Cardiac fibroblast (primary cell): ENCODE measurements at regions not wholly inside any gene's neighbourhood (a gene's known extent, or its start where the extent isn't known, plus 50 kb on each side); places are given as distances from the start of the nearest gene placed in this dataset.

Experiments used
- DNase-seq, 2 donors: peaks; one replicate each; pipeline versions ENCODE4 v3.0.0 to v3.0.0-alpha.2; 2010; ENCODE audit warnings: low read depth in 2 of 2
- H3K4me3 ChIP-seq, 2 donors: replicated peaks in 1 of 2; 1 replicate in 1 of 2; 2 replicates in 1 of 2; pipeline ENCODE4 v1.5.1; 2011; ENCODE audit warnings: low read depth in 2 of 2, low read length in 2 of 2, mild to moderate bottlenecking in 2 of 2, moderate library complexity in 1 of 2
- TF ChIP-seq, protein P1 (sequence below): IDR thresholded peaks from one replicate; pipeline ENCODE4 v1.5.1; 2011; ENCODE audit warnings: low read depth, mild to moderate bottlenecking, low read length, inconsistent platforms

DNA sequence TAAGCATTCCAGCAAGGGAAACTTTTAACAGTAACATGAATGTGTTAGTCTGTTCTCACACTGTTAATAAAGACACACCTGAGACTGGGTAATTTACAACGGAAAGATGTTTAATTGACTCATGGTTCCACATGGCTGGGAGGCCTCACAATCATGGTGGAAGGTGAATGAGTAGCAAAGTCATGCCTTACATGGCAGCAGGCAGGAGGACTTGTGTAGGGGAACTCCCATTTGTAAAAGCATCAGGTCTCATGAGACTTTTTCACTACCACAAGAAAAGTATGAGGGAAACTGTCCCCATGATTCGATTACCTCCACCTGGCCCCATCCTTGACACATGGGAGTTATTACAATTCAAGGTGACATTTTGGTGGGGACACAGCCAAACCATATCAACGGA lies 168.3 kb downstream of the PAH start:
- TF ChIP-seq, protein P1, sequence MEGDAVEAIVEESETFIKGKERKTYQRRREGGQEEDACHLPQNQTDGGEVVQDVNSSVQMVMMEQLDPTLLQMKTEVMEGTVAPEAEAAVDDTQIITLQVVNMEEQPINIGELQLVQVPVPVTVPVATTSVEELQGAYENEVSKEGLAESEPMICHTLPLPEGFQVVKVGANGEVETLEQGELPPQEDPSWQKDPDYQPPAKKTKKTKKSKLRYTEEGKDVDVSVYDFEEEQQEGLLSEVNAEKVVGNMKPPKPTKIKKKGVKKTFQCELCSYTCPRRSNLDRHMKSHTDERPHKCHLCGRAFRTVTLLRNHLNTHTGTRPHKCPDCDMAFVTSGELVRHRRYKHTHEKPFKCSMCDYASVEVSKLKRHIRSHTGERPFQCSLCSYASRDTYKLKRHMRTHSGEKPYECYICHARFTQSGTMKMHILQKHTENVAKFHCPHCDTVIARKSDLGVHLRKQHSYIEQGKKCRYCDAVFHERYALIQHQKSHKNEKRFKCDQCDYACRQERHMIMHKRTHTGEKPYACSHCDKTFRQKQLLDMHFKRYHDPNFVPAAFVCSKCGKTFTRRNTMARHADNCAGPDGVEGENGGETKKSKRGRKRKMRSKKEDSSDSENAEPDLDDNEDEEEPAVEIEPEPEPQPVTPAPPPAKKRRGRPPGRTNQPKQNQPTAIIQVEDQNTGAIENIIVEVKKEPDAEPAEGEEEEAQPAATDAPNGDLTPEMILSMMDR, result no peak
- DNase-seq, result no peak
- no peak overlapping the region for H3K4me3 ChIP-seq

DNA sequence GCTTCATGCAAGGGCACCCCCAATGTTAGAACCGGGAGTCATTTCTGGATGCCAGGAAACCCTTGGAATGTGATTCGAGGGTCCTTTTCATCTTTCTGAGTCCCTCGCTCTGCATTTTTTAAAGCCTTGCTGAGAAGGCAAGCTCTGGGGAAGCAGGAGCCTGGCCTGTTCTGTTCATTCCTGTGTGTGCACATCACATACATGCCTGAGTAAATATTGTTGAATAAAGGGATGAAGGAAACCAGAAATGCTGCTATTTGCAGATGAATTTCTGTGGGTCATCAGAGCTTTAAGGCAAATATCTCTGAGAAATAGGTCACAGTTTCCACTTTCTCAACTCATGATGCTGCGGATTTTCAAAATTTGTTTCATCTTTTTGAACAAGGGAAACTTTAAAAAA lies 170.1 kb downstream of the PAH start:
- DNase-seq, result no peak
- TF ChIP-seq, protein P1, result no peak
- H3K4me3 ChIP-seq, result no peak overlapping the region

DNA sequence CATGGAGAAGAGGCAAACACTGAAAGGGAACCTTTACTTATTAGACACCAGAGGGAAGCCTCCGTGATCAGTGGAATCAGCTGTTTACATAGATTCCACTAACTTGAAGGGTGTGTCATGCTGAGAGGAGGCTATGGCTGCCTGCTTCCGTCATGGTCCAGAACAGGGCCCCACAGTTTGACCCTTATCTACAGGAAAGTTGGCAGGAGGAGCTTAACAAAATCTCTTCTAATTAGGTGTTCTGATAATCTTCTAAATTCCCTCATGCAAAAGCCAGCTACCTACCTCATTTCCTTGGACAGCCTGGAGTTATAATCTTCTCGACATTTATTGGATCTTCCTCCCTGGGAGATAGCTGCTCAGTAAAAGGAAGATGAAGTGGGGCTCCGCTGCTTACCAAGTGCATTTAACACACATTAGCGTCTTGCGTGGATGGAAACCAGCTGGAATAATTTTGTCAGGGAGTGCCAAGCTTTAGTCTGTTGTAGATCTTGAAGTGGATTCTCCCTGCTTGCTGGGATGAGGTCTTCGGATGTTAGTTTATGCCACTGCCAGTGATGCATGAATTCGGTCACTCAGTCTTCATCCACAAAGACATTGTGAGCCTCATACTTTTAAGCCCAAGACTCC lies 171.0 kb downstream of the PAH start:
- H3K4me3 ChIP-seq, result no peak overlapping the region
- DNase-seq, result no peak
- TF ChIP-seq, protein P1, result no peak

DNA sequence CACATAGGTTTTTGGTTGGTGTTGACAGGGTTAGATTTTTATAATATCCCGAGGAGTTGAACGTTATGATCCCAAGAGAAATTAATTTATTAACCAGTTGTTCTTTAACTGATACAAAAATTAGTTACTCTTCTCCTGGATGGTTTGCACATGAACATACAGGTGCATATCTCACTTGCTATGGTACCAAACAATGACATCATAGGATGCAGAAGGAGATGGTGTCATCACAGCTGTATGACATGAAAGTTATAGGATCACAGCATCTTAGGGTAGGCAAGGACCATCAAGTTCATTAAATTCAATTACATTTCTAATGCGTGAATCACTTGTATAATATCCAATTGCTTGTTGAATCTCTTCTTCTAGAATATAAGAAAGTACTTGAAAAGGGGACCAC lies 175.8 kb downstream of the PAH start:
- no peak overlapping the region for H3K4me3 ChIP-seq

DNA sequence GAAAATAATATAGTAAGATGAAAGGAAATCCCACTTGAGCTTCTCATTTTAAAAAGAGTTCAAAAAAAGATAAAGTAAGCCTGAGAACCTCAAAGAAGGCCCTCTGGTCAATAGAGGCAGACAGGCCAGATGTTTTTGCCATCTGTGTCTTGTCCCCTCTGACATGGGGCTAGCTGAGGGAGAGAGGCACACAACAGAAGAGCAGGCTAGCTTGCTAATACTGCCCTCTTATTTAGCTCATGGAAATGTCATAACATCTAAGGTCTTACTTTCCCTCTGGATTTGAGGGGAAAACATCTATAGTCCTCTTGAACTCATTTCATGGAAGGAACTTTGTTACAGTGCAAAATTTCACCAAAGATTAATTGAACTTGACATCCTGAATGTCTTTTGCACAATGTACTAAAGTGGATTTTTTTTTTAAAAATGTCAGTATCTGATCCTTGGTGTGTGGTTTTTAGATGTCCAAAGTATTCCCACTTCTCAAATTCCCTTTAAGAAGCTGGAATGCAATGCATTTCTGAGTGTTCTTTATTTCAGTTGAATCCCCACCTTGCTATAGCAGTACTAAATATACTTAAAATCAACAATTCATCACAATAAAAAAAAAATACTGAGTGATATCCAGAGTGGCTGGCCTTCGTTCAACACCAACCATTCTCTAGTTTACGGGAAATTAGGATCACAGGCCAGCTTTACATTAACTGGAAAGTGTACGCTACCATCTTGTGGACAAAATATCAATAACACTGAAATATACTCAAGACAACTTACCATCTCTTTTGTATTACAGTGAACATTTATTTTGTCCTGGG lies 176.7 kb downstream of the PAH start:
- DNase-seq, result peak; percentile 39 to 41
- TF ChIP-seq, protein P1, result no peak
- no peak overlapping the region for H3K4me3 ChIP-seq

More for the DNA sequence above, 175.8 kb downstream of the PAH start:
- DNase-seq, result no peak
- TF ChIP-seq, protein P1, result no peak

DNA sequence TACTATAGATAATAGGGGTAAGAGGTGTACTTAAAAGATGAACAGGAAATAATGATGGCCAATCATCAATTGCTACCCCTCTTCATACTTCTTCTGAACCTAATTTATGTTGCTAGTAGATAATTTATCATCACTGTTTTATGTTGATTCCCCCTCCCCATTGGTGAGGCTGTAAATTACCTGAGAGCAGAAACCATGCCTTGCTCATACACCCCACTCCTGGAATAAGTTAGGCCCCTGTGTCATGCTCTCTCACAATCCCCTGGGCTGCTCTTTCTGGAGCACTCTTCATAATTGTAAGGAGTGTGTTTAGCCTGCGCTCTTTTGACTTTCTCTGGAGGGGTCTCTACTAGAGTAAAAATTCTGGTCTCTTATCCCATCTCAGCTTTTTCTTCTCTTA lies 180.7 kb downstream of the PAH start:
- DNase-seq, result no peak
- H3K4me3 ChIP-seq, result no peak overlapping the region
- TF ChIP-seq, protein P1, result no peak
